ENCODE measurements at regions not wholly inside any gene's neighbourhood (a gene's known extent, or its start where the extent isn't known, plus 50 kb on each side); places are given as distances from the start of the nearest gene placed in this dataset.
"Not testable (repeated sequence)": the region's sequence is repeated elsewhere in the genome, so short reads cannot be mapped to it uniquely, and the experiment has no call there.

DNA sequence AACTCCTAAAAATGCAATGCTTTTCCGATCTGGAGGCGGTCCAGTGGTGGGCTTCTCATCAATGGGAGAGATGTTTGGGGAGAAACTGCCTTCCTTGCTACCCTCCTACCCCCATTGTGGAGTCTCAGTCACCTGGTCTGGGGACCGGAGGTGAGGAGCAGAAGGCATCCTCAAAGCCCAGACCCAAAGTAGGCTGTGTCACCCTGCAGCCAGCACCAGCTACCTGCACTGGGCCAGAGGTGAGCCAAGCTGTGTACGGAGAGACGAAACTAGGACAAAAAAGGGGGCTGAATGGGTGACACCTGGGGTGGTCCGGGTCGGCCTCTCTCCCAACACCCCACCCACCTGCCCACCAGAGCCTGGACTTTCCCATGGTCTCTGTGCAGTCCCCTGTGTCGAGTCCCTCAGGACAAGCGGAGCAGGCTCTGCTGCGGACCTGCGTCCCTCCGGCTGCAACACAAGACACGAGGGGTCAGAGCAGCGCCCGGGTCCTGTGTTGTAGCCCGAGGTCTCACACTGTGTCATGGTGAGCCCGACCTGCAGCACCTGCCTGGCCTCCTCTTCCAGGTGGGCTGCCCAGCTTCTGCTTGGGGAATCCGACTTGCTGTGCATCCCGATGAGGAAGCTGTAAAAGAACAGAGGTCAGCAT lies 68.0 kb upstream of the RMP24 start:
- DNase-seq (no peak), ATAC-seq (replicated peaks in 1 of 2) (no peak)
- Mint-ChIP-seq H3K9me3 (no peaks in the 10 kb centered on the region), H3K27me3 (ENCODE audit: low read depth) (no peaks in the 10 kb centered on the region), H3K36me3 (ENCODE audit: insufficient read depth in 2 of 2) (no peaks in the 10 kb centered on the region), H3K4me1 (ENCODE audit: low read depth) (no peaks in the 10 kb centered on the region), H3K4me3 (no peak overlapping the region), H3K27ac (no peak overlapping the region)

GRCh38 chr18:35905436-35905835 lies 67.0 kb upstream of the RMP24 start:
- Mint-ChIP-seq H3K9me3 (no peaks in the 10 kb centered on the region), H3K36me3 (ENCODE audit: insufficient read depth in 2 of 2) (no peaks in the 10 kb centered on the region), H3K4me3 (no peak overlapping the region), H3K4me1 (ENCODE audit: low read depth) (no peaks in the 10 kb centered on the region), H3K27ac (no peak overlapping the region), H3K27me3 (ENCODE audit: low read depth) (no peaks in the 10 kb centered on the region)
- ATAC-seq (replicated peaks in 1 of 2) (no peak), DNase-seq (no peak)

DNA sequence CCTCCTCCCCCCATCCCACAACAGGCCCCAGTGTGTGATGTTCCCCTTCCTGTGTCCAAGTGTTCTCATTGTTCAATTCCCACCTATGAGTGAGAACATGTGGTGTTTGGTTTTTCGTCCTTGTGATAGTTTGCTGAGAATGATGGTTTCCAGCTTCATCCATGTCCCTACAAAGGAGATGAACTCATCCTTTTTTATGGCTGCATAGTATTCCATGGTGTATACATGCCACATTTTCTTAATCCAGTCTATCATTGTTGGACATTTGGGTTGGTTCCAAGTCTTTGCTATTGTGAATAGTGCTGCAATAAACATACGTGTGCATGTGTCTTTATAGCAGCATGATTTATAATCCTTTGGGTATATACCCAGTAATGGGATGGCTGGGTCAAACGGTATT lies 66.2 kb upstream of the RMP24 start:
- not testable (repeated sequence) for ATAC-seq (replicated peaks in 1 of 2); H3K27ac Mint-ChIP-seq; H3K4me1 Mint-ChIP-seq (ENCODE audit: low read depth); H3K9me3 Mint-ChIP-seq; DNase-seq; H3K36me3 Mint-ChIP-seq (ENCODE audit: insufficient read depth in 2 of 2); H3K27me3 Mint-ChIP-seq (ENCODE audit: low read depth); H3K4me3 Mint-ChIP-seq

DNA sequence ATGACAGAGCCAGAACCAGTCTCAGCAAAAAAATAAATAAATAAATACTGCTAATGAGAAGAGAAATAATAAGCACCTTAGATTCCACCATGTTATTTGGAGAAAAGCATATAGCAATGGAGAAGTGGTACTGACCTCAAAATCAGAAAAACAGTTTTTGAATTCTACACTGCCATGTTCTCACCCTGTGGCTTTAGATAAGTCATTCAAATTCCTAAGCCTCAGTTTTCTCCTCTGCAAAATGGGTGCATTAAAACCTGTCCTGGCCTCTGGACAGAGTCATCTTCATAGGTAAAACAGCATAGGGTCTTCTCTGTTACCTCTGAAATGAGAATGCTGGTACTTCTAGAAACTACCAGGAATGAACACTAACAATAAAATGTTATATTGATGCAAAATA lies 62.2 kb upstream of the RMP24 start:
- Mint-ChIP-seq H3K4me3 (no peak overlapping the region), H3K4me1 (ENCODE audit: low read depth) (no peaks in the 10 kb centered on the region), H3K36me3 (ENCODE audit: insufficient read depth in 2 of 2) (no peaks in the 10 kb centered on the region), H3K9me3 (no peaks in the 10 kb centered on the region), H3K27me3 (ENCODE audit: low read depth) (peaks cover 21% of the 10 kb centered on the region), H3K27ac (no peak overlapping the region)
- ATAC-seq (replicated peaks in 1 of 2) = no peak
- no peak for DNase-seq

- no peak for ATAC-seq (replicated peaks in 1 of 2)
- Mint-ChIP-seq H3K36me3 (ENCODE audit: insufficient read depth in 2 of 2) (no peaks in the 10 kb centered on the region), H3K4me3 (no peak overlapping the region), H3K27ac (no peak overlapping the region), H3K27me3 (ENCODE audit: low read depth) (peaks cover 25% of the 10 kb centered on the region), H3K9me3 (no peaks in the 10 kb centered on the region), H3K4me1 (ENCODE audit: low read depth) (no peaks in the 10 kb centered on the region)
- DNase-seq = no peak
These were observed 60.1 kb upstream of the RMP24 start for GRCh38 chr18:35912332-35912731.

GRCh38 chr18:35915056-35915455 lies 57.4 kb upstream of the RMP24 start:
- Mint-ChIP-seq H3K9me3 (no peaks in the 10 kb centered on the region), H3K27ac (no peak overlapping the region), H3K27me3 (ENCODE audit: low read depth) (peaks cover 25% of the 10 kb centered on the region), H3K4me1 (ENCODE audit: low read depth) (no peaks in the 10 kb centered on the region), H3K4me3 (no peak overlapping the region), H3K36me3 (ENCODE audit: insufficient read depth in 2 of 2) (no peaks in the 10 kb centered on the region)
- ATAC-seq (replicated peaks in 1 of 2) = no peak
- DNase-seq = no peak

GRCh38 chr18:35917043-35917442 lies 55.4 kb upstream of the RMP24 start:
- H3K27me3 Mint-ChIP-seq (ENCODE audit: low read depth) = peaks cover 25% of the 10 kb centered on the region
- H3K27ac Mint-ChIP-seq = no peak overlapping the region

DNA sequence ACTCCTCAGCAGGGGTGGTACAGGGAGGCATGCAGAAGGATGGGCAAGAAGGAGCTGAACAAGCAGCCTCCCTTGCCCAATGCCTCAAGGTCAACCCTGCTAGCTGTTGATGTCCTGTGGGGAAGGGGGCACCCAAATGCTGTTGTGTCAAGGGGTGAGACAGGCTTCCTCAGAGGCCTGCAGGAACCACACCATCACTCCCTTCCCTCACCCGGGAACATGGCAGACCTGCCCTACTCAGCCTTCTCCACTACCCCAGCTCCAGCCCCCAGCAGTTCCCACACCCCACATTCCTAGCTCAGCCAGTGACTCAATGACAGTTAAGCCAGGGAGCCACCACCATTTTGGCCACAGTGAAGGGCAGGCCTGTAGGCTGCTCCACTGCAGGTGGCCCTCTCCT lies 53.9 kb upstream of the RMP24 start:
- Mint-ChIP-seq H3K36me3 (ENCODE audit: insufficient read depth in 2 of 2) (no peaks in the 10 kb centered on the region), H3K4me1 (ENCODE audit: low read depth) (no peaks in the 10 kb centered on the region), H3K27me3 (ENCODE audit: low read depth) (peaks cover 23% of the 10 kb centered on the region), H3K4me3 (no peak overlapping the region), H3K9me3 (no peaks in the 10 kb centered on the region), H3K27ac (no peak overlapping the region)
- ATAC-seq (replicated peaks in 1 of 2) (no peak), DNase-seq (no peak)

More at GRCh38 chr18:35917043-35917442, 55.4 kb upstream of the RMP24 start:
- ATAC-seq (replicated peaks in 1 of 2) (no peak), DNase-seq (no peak)
- Mint-ChIP-seq H3K9me3 (no peaks in the 10 kb centered on the region), H3K36me3 (ENCODE audit: insufficient read depth in 2 of 2) (no peaks in the 10 kb centered on the region), H3K4me3 (no peak overlapping the region), H3K4me1 (ENCODE audit: low read depth) (no peaks in the 10 kb centered on the region)

GRCh38 chr18:35919179-35919578 lies 53.3 kb upstream of the RMP24 start:
- no peak overlapping the region for H3K27ac Mint-ChIP-seq
- DNase-seq = no peak
- no peaks in the 10 kb centered on the region for H3K36me3 Mint-ChIP-seq (ENCODE audit: insufficient read depth in 2 of 2)
- H3K27me3 Mint-ChIP-seq (ENCODE audit: low read depth) = peaks cover 21% of the 10 kb centered on the region
- H3K9me3 Mint-ChIP-seq = no peaks in the 10 kb centered on the region
- H3K4me3 Mint-ChIP-seq = no peak overlapping the region
- H3K4me1 Mint-ChIP-seq (ENCODE audit: low read depth) = no peaks in the 10 kb centered on the region
- no peak for ATAC-seq (replicated peaks in 1 of 2)

- no peaks in the 10 kb centered on the region for H3K36me3 Mint-ChIP-seq (ENCODE audit: insufficient read depth in 2 of 2)
- no peak overlapping the region for H3K4me3 Mint-ChIP-seq
- no peaks in the 10 kb centered on the region for H3K4me1 Mint-ChIP-seq (ENCODE audit: low read depth)
These were observed 51.9 kb upstream of the RMP24 start for GRCh38 chr18:35920623-35921022.

More at GRCh38 chr18:35920623-35921022, 51.9 kb upstream of the RMP24 start:
- H3K27me3 Mint-ChIP-seq (ENCODE audit: low read depth) = peaks cover 15% of the 10 kb centered on the region
- H3K27ac Mint-ChIP-seq = no peak overlapping the region
- no peak for DNase-seq
- ATAC-seq (replicated peaks in 1 of 2) = no peak
- no peaks in the 10 kb centered on the region for H3K9me3 Mint-ChIP-seq
